GM23248 (cell line): ENCODE measurements at regions not wholly inside any gene's neighbourhood (a gene's known extent, or its start where the extent isn't known, plus 50 kb on each side); places are given as distances from the start of the nearest gene placed in this dataset.

Experiments used
- EZH2 ChIP-seq: fragments of 200-600 bp; sonication (generic); IDR thresholded peaks from 2 replicates; pipeline ENCODE4 v1.6.1; 2018; ENCODE audit warnings: antibody characterized with exemption, mild to moderate bottlenecking; ENCODE audit not compliant: insufficient read depth, poor library complexity, severe bottlenecking
- EZH2phosphoT487 ChIP-seq: fragments of 200-600 bp; sonication (generic); IDR thresholded peaks from 2 replicates; pipeline ENCODE4 v1.6.1; 2018; ENCODE audit warnings: antibody characterized with exemption, moderate library complexity, mild to moderate bottlenecking, low read depth; ENCODE audit not compliant: insufficient read depth

DNA sequence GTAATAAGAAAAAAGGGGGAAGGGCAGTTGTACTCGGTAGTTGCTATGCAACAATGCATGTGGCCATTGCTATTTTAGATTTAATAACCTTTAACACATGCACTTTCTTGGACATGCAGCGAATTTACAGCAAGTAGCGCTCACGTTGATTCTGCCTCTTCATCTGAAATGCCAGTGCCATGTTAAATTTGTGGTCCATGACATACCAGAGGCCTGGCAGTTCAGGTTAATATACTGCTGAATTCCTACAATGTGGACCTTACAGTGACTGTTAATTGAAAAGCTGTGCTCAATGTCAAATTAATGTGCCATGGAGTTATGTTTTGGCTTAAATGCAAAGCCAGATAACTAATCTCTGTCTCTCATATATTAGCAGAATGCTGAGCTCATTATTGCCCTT is 699.7 kb downstream of the DOK5 start:
- no peak for TF ChIP-seq EZH2
- TF ChIP-seq EZH2phosphoT487: no peak
